Limb (tissue), 2 donors: ENCODE measurements at regions not wholly inside any gene's neighbourhood (a gene's known extent, or its start where the extent isn't known, plus 50 kb on each side); places are given as distances from the start of the nearest gene placed in this dataset.
"Not testable (repeated sequence)": the region's sequence is repeated elsewhere in the genome, so short reads cannot be mapped to it uniquely, and the experiment has no call there.

Experiments
- DNase-seq, 2 donors: peaks; one replicate each; pipeline ENCODE4 v3.0.0-alpha.2; 2016; ENCODE audit errors: extremely low spot score in 2 of 2

GRCh38 chr15:99481951-99482230 is 83.9 kb upstream of the MEF2A start:
- no peak for DNase-seq

- no peak for DNase-seq
Observed at GRCh38 chr15:99482993-99483392, 82.8 kb upstream of the MEF2A start.

- no peak for DNase-seq
Observed at GRCh38 chr15:99485153-99485961, 80.4 kb upstream of the MEF2A start.

- no peak for DNase-seq
Observed at GRCh38 chr15:99485992-99486370, 79.8 kb upstream of the MEF2A start.

DNA sequence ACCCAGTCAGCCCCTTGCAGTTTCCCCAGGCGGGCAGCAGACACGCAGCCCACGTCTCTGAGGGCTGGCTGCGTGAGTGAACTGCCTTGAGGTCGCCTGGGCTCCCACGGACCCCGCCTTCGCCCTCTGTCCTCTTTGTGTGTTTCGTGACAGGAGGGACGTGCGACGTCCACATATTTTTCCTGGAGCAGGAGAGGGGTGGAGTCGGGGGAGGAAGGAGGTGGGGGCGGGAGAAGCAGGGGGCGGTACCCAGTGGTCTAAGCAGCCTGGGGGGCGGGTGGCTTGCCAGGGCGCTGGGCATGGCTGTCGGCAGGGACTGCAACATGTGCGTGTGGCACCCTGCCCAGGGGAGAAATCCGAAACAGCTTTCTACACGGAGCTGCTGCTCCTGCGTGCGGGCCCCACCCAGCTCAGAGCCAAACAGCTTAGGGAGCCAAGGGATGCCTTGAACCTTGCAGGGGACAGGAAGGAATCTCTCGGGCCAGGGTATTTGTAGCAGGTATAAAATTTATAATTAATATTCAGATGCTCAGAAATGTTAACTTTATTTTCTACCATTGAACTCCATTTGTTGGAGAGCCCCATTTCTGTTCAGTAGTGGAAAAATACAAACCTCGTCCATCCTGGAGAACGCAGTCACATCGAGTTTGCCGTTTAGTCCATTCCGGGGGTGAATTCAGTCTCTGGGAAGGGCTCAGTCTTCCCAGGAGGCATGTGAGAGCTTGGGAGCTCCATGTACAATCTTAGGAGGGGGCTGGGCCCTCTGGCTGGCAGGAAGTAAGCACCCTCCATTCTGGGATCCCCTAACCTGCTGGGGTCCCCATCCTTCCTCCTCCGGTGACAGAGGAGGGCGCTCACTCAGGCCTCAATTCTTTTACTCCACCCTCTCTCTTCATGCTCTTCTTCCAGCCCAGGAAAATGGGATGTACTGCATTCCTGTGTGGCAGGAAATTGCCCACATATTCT is 79.1 kb upstream of the MEF2A start:
- peak; percentile 65 to 82 for DNase-seq

- no peak for DNase-seq
Observed at GRCh38 chr15:99487337-99487730, 78.5 kb upstream of the MEF2A start.

- DNase-seq, result no peak
Observed at GRCh38 chr15:99492275-99492674, 73.5 kb upstream of the MEF2A start.

DNA sequence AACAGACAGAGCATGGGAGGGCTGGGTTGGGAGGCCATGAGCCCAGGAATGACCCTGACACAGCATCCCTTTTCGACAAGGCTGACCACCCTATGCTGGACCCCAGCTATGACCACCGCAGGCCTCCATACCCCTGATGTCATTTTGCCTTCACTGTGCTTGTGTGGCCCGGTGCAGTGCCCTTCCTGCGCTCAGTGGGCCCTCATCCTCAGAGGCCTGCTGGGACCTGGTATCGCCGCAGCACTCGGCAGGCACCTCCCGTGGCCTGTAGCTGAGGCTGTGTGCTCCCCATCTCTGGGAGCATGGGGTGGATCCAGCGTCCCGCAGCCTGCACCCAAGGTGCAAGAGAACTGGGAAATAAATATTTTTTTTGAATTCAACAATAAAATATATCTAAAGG is 73.1 kb upstream of the MEF2A start:
- DNase-seq, result no peak

- no peak for DNase-seq
Observed at GRCh38 chr15:99493461-99493860, 72.3 kb upstream of the MEF2A start.

DNA sequence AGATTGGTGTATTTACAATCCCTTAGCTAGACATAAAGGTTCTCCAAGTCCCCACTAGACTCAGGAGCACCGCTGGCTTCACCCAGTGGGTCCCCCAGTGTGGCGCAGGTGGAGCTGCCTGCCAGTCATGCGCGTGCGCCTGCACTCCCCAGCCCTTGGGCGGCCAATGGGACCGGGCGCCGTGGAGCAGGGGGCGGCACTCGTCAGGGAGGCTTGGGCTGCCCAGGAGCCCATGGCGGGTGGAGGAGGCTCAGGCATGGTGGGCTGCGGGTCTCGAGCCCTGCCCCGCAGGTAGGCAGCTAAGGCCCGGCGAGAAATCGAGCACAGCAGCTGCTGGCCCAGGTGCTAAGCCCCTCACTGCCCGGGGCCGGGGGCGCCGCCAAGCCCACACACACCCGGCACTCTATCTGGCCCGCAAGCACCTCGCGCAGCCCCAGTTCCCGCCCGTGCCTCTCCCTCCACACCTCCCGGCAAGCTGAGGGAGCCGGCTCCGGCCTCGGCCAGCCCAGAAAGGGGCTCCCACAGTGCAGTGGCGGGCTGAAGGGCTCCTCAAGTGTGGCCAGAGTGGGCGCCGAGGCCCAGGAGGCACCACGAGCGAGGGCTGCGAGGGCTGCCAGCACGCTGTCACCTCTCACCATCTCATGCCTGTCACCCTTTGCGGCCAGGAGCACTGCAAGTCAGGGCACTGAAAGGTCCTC is 71.1 kb upstream of the MEF2A start:
- DNase-seq, result not testable (repeated sequence)

DNA sequence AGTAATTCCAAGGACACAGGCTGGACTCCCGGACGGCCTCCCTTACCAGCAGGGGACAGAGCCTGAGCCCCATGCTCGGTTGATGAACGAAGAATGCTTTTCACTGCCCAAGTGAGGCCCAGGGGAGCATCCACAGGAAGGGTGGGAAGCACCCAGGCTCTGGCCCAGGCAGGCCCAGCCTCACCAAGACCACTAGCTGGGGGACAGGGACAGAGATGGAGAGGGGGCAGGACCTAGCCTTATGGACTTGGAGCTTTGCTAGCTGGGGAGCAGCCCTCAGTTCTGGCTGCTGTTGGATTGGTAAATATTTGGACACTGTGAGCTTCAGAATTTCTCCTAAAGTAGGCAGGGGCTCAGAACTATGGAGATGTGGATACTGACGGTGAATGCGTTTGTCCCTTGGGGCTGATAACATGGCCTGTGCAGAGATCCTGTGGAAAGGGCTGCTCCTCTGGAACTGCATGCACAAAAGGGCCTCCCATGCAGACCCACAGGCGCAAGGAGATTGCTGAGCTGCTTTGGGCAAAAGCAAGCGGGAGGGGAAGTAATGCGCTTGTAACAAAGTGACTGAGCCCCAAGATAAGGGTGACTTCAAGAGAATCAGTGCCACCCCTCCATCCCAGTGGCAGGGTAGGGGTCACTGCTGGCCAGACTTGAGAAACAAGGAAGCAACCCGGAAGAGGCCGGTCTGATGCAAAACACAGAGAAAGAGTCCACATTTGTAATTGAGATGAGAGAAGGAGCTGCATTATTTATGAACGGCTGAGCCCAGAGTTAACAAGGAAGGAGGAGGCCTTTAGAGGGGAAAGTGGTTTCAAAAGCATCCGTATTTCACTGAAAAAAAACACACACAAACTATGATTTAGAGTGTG is 70.1 kb upstream of the MEF2A start:
- DNase-seq, result no peak

GRCh38 chr15:99496302-99496629 is 69.5 kb upstream of the MEF2A start:
- DNase-seq, result no peak

DNA sequence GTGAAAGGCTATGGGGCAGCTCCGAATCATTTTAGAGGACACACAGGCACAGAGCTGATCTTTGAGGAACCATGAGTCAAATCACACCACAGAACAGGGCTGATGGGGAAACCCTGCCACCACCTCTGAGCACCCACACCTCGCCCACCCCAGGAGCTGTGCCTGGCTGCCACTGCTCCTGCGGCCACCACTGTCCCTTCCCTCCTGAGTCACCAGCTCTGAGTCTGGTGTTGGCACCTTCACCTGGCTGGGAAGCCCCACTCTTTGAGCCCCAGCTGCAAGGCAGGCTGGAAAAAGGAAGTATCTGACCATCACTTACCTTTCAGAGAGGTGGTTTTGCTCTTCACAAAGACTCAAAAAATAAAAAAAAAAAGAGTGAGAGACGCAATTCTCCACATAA is 63.6 kb upstream of the MEF2A start:
- no peak for DNase-seq

GRCh38 chr15:99502661-99503060 is 63.1 kb upstream of the MEF2A start:
- DNase-seq, result no peak

GRCh38 chr15:99503411-99503810 is 62.4 kb upstream of the MEF2A start:
- no peak for DNase-seq

DNA sequence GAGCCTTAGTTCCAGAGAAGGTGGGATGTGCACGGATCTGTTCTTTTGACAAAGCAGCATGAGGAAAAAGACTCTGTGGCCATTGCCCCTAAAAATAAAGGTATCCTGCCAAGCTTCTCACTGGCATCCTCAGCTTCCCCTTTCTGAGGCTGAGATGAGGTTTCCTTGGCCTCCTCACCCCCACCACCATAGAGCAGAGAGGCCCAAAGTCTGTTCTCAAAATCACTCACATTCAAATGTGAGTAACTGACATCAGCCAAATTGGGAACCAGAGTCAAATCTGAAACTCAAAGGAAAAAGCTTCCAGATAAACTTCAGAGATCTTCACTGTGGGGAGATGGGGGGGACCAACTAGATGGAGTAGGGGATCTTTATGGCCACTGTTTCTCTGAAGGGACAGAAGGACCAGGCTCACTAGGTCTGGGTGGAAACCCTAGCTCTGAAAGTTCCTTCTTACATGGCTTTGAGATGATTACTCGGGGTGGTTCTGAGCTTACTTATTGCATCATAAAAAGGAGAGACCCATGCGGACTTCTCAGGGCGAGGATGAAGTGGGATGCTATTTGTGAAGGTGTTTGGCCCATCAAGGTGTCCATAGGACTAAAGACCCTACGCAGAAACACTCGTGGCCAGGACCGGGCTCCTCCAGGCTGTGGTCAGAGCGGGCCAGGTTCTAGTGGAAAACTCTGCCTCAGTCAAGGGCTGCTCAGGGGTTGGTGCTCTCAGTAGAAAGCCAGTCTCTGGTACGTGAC is 61.5 kb upstream of the MEF2A start:
- DNase-seq, result no peak

DNA sequence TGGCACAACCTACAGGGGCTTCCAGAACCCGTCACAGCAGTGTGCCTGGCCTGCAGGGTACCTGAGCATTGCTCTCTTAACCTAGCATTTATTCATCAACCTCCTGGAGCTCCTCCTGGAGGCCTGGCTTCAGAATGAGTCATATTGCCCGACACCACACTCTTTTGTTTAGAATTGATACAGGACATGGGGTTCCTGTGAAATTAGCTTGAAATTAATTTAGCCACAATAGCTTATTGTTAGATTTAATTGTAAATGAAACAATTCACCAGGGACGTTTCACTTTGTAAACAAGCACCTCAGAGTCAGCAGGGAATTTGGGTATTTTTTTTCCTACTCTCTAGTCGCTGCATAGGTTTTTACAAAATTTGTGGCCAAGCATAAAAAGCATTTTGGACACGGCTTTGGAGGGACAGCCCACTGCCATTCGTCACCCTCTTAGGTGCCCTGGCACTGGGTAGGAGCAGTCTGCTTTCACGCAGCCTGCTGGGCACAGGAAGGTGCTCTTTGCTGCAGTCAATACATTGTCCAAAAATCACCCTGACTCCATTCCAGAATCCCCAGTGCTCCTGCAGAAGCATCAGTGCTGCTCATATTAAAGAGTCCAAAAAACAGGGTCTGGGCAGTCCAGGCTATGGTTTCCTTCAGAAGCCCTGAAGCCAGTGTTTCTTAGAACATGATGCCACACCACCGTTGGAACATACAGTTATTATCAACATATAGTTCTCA is 60.8 kb upstream of the MEF2A start:
- no peak for DNase-seq

GRCh38 chr15:99506399-99506798 is 59.4 kb upstream of the MEF2A start:
- no peak for DNase-seq

- no peak for DNase-seq
Observed at GRCh38 chr15:99507016-99507503, 58.7 kb upstream of the MEF2A start.
